Neural cell (in vitro differentiated cells): ENCODE measurements at regions not wholly inside any gene's neighbourhood (a gene's known extent, or its start where the extent isn't known, plus 50 kb on each side); places are given as distances from the start of the nearest gene placed in this dataset.
A peak's percentile ranks its signal among the peaks of the same experiment; 100 is the strongest.
"Not testable (repeated sequence)": the region's sequence is repeated elsewhere in the genome, so short reads cannot be mapped to it uniquely, and the experiment has no call there.

ENCODE experiments used
- H2AFZ ChIP-seq: fragments of 200-600, 300-800 bp; sonication (generic), shearing (Covaris generic); 2 replicates; pipeline ENCODE4 v1.6.0; 2014; ENCODE audit warnings: low read depth, mild to moderate bottlenecking, antibody characterized with exemption, low read length, moderate library complexity
- H3F3A ChIP-seq: fragments of 200-600 bp; shearing (Covaris generic); 2 replicates; pipeline ENCODE4 v1.6.1; 2016; ENCODE audit warnings: mild to moderate bottlenecking, moderate library complexity, mixed read lengths, antibody characterized with exemption, low read length; ENCODE audit not compliant: insufficient read depth, poor library complexity, severe bottlenecking
- H3K27ac ChIP-seq: fragments of 200-600, 300-800 bp; sonication (generic), shearing (Covaris generic); 2 replicates; pipeline ENCODE4 v1.5.1; 2014; ENCODE audit warnings: mild to moderate bottlenecking, low read length, moderate library complexity
- H3K27me3 ChIP-seq: fragments of 300-800, 200-600 bp; sonication (generic), shearing (Covaris generic); 2 replicates; pipeline ENCODE4 v1.6.0; 2014; ENCODE audit warnings: mild to moderate bottlenecking, low read depth, low read length, moderate library complexity; ENCODE audit not compliant: insufficient read depth
- H3K36me3 ChIP-seq: fragments of 300-800, 200-600 bp; sonication (generic), shearing (Covaris generic); 2 replicates; pipeline ENCODE4 v1.5.1; 2014; ENCODE audit warnings: mild to moderate bottlenecking, antibody characterized with exemption, low read length, moderate library complexity; ENCODE audit not compliant: insufficient read depth
- H3K4me2 ChIP-seq: fragments of 300-800, 200-600 bp; sonication (generic), shearing (Covaris generic); 2 replicates; pipeline ENCODE4 v1.6.0; 2014; ENCODE audit warnings: mild to moderate bottlenecking, low read length
- H3K4me3 ChIP-seq: fragments of 300-800, 200-600 bp; sonication (generic), shearing (Covaris generic); 2 replicates; pipeline ENCODE4 v1.5.1; 2014; ENCODE audit warnings: mild to moderate bottlenecking, low read length, moderate library complexity
- H3K79me2 ChIP-seq: fragments of 200-600 bp; shearing (Covaris generic); replicated peaks from 2 replicates; pipeline ENCODE4 v1.6.0; 2014; ENCODE audit warnings: mild to moderate bottlenecking, low read length, moderate library complexity; ENCODE audit not compliant: insufficient read depth
- H3K9ac ChIP-seq: fragments of 300-800, 200-600 bp; sonication (generic), shearing (Covaris generic); 2 replicates; pipeline ENCODE4 v1.6.1; 2016; ENCODE audit warnings: mild to moderate bottlenecking, low read length, mixed read lengths
- H3K9me2 ChIP-seq: fragments of 200-600 bp; shearing (Covaris generic); 2 replicates; pipeline ENCODE4 v1.6.1; 2016; ENCODE audit warnings: mild to moderate bottlenecking, low read length, mixed read lengths; ENCODE audit not compliant: insufficient read depth
- H3K9me3 ChIP-seq: fragments of 200-600, 300-800 bp; sonication (generic), shearing (Covaris generic); 2 replicates; pipeline ENCODE4 v1.6.1; 2016; ENCODE audit warnings: mild to moderate bottlenecking, mixed run types, low read length, moderate library complexity, mixed read lengths
- H4K20me1 ChIP-seq: fragments of 200-600 bp; shearing (Covaris generic); 2 replicates; pipeline ENCODE4 v1.6.1; 2016; ENCODE audit warnings: mild to moderate bottlenecking, mixed run types; ENCODE audit not compliant: insufficient read depth
- EP300 ChIP-seq: fragments of 450-650 bp; conservative IDR thresholded peaks from 2 replicates; pipeline ENCODE4 v1.6.1; 2014; ENCODE audit warnings: antibody characterized with exemption, mild to moderate bottlenecking, moderate library complexity; ENCODE audit not compliant: poor library complexity, severe bottlenecking
- RAD21 ChIP-seq: fragments of 450-650 bp; conservative IDR thresholded peaks from 2 replicates; pipeline ENCODE4 v1.6.1; 2014; ENCODE audit warnings: antibody characterized with exemption, mild to moderate bottlenecking, moderate library complexity
- SMC3 ChIP-seq: fragments of 450-650 bp; conservative IDR thresholded peaks from 2 replicates; pipeline ENCODE4 v1.6.1; 2014; ENCODE audit warnings: antibody characterized with exemption, mild to moderate bottlenecking, moderate library complexity; ENCODE audit not compliant: poor library complexity
- TF ChIP-seq, protein P1 (sequence below): IDR thresholded peaks from 2 replicates; pipeline ENCODE4 v1.6.1; 2012; ENCODE audit warnings: borderline replicate concordance

GRCh38 chr3:74842141-74842540, 227.7 kb upstream of the CNTN3 start (continued):
- TF ChIP-seq RAD21 (no peak), SMC3 (no peak)

DNA sequence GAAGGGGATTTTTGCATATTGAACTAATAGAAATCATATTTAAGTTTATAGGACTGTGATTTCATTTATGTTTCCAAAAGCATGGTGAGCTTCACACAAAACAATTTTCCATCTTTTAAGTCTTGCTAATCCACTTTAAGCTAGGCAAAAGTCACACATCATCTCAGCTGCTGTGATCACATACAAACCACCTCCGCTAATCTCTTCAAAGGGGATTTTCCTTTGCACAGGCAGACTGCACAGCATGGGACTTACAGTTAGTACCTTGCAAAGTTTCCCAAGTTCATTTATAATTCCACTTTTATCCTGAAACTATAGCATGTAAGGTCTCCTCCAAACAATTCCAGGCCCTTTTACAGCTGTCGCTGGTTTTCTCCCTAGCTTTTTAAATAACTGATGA, 225.1 kb upstream of the CNTN3 start:
- H3K79me2 ChIP-seq, result no peaks in the 10 kb centered on the region
- no peaks in the 10 kb centered on the region for H4K20me1 ChIP-seq
- no peaks in the 10 kb centered on the region for H3K9me2 ChIP-seq
- no peak overlapping the region for H3K9ac ChIP-seq
- no peak for TF ChIP-seq EP300
- TF ChIP-seq, protein P1, sequence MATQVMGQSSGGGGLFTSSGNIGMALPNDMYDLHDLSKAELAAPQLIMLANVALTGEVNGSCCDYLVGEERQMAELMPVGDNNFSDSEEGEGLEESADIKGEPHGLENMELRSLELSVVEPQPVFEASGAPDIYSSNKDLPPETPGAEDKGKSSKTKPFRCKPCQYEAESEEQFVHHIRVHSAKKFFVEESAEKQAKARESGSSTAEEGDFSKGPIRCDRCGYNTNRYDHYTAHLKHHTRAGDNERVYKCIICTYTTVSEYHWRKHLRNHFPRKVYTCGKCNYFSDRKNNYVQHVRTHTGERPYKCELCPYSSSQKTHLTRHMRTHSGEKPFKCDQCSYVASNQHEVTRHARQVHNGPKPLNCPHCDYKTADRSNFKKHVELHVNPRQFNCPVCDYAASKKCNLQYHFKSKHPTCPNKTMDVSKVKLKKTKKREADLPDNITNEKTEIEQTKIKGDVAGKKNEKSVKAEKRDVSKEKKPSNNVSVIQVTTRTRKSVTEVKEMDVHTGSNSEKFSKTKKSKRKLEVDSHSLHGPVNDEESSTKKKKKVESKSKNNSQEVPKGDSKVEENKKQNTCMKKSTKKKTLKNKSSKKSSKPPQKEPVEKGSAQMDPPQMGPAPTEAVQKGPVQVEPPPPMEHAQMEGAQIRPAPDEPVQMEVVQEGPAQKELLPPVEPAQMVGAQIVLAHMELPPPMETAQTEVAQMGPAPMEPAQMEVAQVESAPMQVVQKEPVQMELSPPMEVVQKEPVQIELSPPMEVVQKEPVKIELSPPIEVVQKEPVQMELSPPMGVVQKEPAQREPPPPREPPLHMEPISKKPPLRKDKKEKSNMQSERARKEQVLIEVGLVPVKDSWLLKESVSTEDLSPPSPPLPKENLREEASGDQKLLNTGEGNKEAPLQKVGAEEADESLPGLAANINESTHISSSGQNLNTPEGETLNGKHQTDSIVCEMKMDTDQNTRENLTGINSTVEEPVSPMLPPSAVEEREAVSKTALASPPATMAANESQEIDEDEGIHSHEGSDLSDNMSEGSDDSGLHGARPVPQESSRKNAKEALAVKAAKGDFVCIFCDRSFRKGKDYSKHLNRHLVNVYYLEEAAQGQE, result peak; percentile 18
- no peaks in the 10 kb centered on the region for H3K36me3 ChIP-seq
- no peaks in the 10 kb centered on the region for H3K27me3 ChIP-seq
- no peak overlapping the region for H2AFZ ChIP-seq
- no peaks in the 10 kb centered on the region for H3F3A ChIP-seq
- H3K4me3 ChIP-seq, result no peak overlapping the region
- H3K4me2 ChIP-seq, result no peak overlapping the region
- H3K9me3 ChIP-seq, result no peaks in the 10 kb centered on the region
- H3K27ac ChIP-seq, result no peak overlapping the region

DNA sequence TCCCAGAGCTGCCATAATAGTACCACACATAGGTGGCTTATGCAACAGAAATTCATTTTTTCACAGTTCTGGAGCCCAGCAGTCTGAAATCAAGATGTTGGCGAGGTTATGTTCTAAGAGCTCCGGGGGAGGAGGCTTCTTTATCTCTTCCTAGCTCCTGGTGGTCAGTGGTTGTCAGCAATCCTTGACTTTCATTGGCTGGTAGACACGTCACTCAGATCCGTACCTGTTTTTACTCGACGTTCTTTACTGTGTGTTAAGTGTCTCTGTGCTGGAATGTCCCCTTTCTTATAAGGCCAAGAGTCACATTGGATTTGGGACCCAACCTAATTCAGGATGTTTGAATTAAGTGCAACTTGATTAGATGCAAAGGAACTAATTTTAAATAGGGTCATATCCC, 218.5 kb upstream of the CNTN3 start:
- H3F3A ChIP-seq, result no peaks in the 10 kb centered on the region
- H4K20me1 ChIP-seq, result no peaks in the 10 kb centered on the region
- H3K4me3 ChIP-seq, result no peak overlapping the region
- no peak overlapping the region for H3K4me2 ChIP-seq
- no peaks in the 10 kb centered on the region for H3K79me2 ChIP-seq
- H3K36me3 ChIP-seq, result no peaks in the 10 kb centered on the region
- H3K9ac ChIP-seq, result no peak overlapping the region
- no peaks in the 10 kb centered on the region for H3K9me2 ChIP-seq
- no peak overlapping the region for H3K27ac ChIP-seq
- no peaks in the 10 kb centered on the region for H3K27me3 ChIP-seq
- H3K9me3 ChIP-seq, result peaks cover 2% of the 10 kb centered on the region
- TF ChIP-seq, protein P1, result no peak
- H2AFZ ChIP-seq, result no peak overlapping the region

- not testable (repeated sequence) for H3F3A ChIP-seq, H3K79me2 ChIP-seq, H2AFZ ChIP-seq, H3K4me2 ChIP-seq, H3K9me2 ChIP-seq, H4K20me1 ChIP-seq, H3K36me3 ChIP-seq, H3K9ac ChIP-seq, H3K4me3 ChIP-seq, H3K27ac ChIP-seq, H3K9me3 ChIP-seq, H3K27me3 ChIP-seq
These were observed 216.4 kb upstream of the CNTN3 start for GRCh38 chr3:74830845-74831244.

- not testable (repeated sequence) for H3K4me2 ChIP-seq, H3K79me2 ChIP-seq, H3K27me3 ChIP-seq, H2AFZ ChIP-seq, H3K4me3 ChIP-seq, H3K27ac ChIP-seq, H3F3A ChIP-seq, H3K9me3 ChIP-seq, H3K9me2 ChIP-seq, H4K20me1 ChIP-seq, H3K9ac ChIP-seq, H3K36me3 ChIP-seq
These were observed 210.9 kb upstream of the CNTN3 start for GRCh38 chr3:74825404-74825803.
